ENCODE measurements at regions not wholly inside any gene's neighbourhood (a gene's known extent, or its start where the extent isn't known, plus 50 kb on each side); places are given as distances from the start of the nearest gene placed in this dataset.

DNA sequence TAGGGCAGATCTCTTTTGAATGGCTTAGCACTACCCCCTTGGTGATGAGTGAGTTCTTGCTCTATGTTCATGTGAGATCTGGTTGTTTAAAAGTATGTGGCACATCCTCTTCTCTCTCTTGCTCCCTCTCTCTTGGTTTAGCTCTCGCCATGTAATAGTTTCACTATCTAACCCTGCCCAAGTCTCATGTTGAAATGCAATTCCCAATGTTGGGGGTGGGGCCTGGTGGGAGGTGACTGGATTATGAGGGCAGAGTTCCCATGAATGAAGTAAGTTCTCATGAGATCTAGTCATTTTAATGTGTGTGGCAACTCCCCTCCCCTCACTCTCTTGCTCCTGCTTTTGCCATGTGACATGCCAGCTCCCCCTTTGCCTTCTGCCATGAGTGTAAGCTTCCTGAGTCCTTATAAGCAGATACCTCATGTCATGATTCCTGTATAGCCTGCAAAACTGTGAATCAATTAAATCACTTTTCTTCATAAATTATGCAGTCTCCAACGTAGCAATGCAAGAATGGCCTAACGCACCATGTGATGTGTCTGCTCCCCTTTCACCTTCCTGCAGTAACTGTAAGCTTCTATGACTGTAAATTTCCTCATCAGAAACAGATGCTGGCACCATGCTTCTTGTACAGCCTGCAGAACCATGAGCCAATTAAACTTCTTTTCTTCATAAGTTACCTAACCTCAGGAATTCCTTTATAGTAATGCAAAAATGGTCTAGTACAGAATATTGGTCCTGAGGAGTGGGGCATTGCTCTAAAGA lies 74.8 kb upstream of the KCNH8 start:
- Histone ChIP-seq H3K4me2 (ENCODE audit: insufficient read depth, low read length) (no peak overlapping the region), H3K79me2 (ENCODE audit: control insufficient read depth, insufficient read depth, low read length) (no peaks in the 10 kb centered on the region), H3K9me1 (ENCODE audit: control insufficient read depth, insufficient read depth, low read length) (no peaks in the 10 kb centered on the region), H3K27me3 (ENCODE audit: control insufficient read depth in 2 of 2, insufficient read depth in 2 of 2, low read length in 2 of 2) (no peaks in the 10 kb centered on the region), H3K27ac (ENCODE audit: extremely low read depth, low read depth, low read length) (no peak overlapping the region), H3K4me3 (no peak overlapping the region), H3K9ac (ENCODE audit: insufficient read depth in 1 of 2, low read depth in 2 of 2, low read length in 2 of 2) (no peak overlapping the region), H3K9me3 (replicated peaks; ENCODE audit: control insufficient read depth, insufficient read depth, low read depth, low read length) (no peaks in the 10 kb centered on the region), H3K4me1 (replicated peaks in 1 of 2; ENCODE audit: control insufficient read depth in 2 of 2, insufficient read depth in 2 of 2, low read length in 2 of 2) (no peaks in the 10 kb centered on the region), H3K36me3 (ENCODE audit: control insufficient read depth, insufficient read depth, low read length) (no peaks in the 10 kb centered on the region), H4K20me1 (replicated peaks; ENCODE audit: control insufficient read depth, insufficient read depth, low read length) (no peaks in the 10 kb centered on the region), H2AFZ (ENCODE audit: low read depth, low read length) (no peak overlapping the region)
- ATAC-seq (no peak), FAIRE-seq (no peak), DNase-seq (ENCODE audit: extremely low read depth in 1 of 4, low spot score in 3 of 4) (no peak)
- TF ChIP-seq CREM (IDR thresholded peaks at IDR 0.05; ENCODE audit: low read depth) (no peak), NCOR1 (IDR thresholded peaks at IDR 0.05) (no peak), NR3C1 (CRISPR knock-in tag; IDR thresholded peaks at IDR 0.05) (no peak), PHB (CRISPR knock-in tag; IDR thresholded peaks at IDR 0.05) (no peak), HDAC8 (tag; IDR thresholded peaks at IDR 0.05) (no peak), MCM7 (IDR thresholded peaks at IDR 0.05) (no peak)
- TF ChIP-seq, protein P1, sequence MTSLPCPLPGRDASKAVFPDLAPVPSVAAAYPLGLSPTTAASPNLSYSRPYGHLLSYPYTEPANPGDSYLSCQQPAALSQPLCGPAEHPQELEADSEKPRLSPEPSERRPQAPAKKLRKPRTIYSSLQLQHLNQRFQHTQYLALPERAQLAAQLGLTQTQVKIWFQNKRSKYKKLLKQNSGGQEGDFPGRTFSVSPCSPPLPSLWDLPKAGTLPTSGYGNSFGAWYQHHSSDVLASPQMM (CRISPR knock-in tag; IDR thresholded peaks at IDR 0.05) = no peak
- BruUV-seq (replicated peaks) = no TSS peak
- ChIA-PET CTCF (ENCODE audit: low intra/inter-chr PET ratio) (no interaction called here), POLR2A (no interaction called here)
- 0% methylated on average over 3 of the region's 3 CpGs for WGBS (ENCODE audit: insufficient coverage, low coverage, missing lambda C conversion rate)
- intact Hi-C loops (cut with micrococcal nuclease) = no loop called here
- in situ Hi-C loops (cut with MboI) = no loop called here

DNA sequence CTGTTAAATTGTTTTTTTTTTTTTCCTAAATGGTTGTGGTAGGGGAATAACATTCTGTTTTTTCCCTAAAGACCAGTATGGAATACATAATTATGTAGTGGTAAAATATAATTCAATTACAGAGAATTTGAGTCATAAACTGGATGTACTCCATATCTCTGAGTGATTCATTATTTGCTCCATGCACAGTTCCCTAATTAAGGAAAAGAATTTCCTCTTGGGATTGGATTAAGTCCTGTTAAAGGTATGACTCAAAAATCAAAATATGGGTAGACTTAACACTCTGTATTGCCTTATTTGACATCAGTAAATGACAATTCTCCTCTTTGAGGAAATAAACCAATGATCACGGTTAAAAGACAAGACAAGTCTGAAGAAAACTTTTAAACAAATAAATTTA lies 78.0 kb upstream of the KCNH8 start:
- H3K9me3 ChIP-seq (replicated peaks; ENCODE audit: control insufficient read depth, insufficient read depth, low read depth, low read length) = no peaks in the 10 kb centered on the region
- no peaks in the 10 kb centered on the region for H3K36me3 ChIP-seq (ENCODE audit: control insufficient read depth, insufficient read depth, low read length)
- no peaks in the 10 kb centered on the region for H3K9me1 ChIP-seq (ENCODE audit: control insufficient read depth, insufficient read depth, low read length)
- no peak overlapping the region for H3K4me2 ChIP-seq (ENCODE audit: insufficient read depth, low read length)
- H3K4me3 ChIP-seq = no peak overlapping the region
- no peak overlapping the region for H3K9ac ChIP-seq (ENCODE audit: insufficient read depth in 1 of 2, low read depth in 2 of 2, low read length in 2 of 2)
- intact Hi-C loops (cut with micrococcal nuclease) (no loop called here), in situ Hi-C loops (cut with MboI) (no loop called here)
- POLR2A ChIA-PET = no interaction called here
- BruUV-seq (replicated peaks) = no TSS peak
- H3K27ac ChIP-seq (ENCODE audit: extremely low read depth, low read depth, low read length) = no peak overlapping the region
- ATAC-seq = no peak
- no peak for DNase-seq (ENCODE audit: extremely low read depth in 1 of 4, low spot score in 3 of 4)
- no peak for TF ChIP-seq EP400 (IDR thresholded peaks at IDR 0.05)
- TF ChIP-seq, protein P2, sequence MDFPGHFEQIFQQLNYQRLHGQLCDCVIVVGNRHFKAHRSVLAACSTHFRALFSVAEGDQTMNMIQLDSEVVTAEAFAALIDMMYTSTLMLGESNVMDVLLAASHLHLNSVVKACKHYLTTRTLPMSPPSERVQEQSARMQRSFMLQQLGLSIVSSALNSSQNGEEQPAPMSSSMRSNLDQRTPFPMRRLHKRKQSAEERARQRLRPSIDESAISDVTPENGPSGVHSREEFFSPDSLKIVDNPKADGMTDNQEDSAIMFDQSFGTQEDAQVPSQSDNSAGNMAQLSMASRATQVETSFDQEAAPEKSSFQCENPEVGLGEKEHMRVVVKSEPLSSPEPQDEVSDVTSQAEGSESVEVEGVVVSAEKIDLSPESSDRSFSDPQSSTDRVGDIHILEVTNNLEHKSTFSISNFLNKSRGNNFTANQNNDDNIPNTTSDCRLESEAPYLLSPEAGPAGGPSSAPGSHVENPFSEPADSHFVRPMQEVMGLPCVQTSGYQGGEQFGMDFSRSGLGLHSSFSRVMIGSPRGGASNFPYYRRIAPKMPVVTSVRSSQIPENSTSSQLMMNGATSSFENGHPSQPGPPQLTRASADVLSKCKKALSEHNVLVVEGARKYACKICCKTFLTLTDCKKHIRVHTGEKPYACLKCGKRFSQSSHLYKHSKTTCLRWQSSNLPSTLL (IDR thresholded peaks at IDR 0.05) = no peak
- no peaks in the 10 kb centered on the region for H3K27me3 ChIP-seq (ENCODE audit: control insufficient read depth in 2 of 2, insufficient read depth in 2 of 2, low read length in 2 of 2)
- CTCF ChIA-PET (ENCODE audit: low intra/inter-chr PET ratio) = no interaction called here
- H2AFZ ChIP-seq (ENCODE audit: low read depth, low read length) = no peak overlapping the region
- FAIRE-seq = no peak
- no peaks in the 10 kb centered on the region for H4K20me1 ChIP-seq (replicated peaks; ENCODE audit: control insufficient read depth, insufficient read depth, low read length)
- H3K4me1 ChIP-seq (replicated peaks in 1 of 2; ENCODE audit: control insufficient read depth in 2 of 2, insufficient read depth in 2 of 2, low read length in 2 of 2) = no peaks in the 10 kb centered on the region
- H3K79me2 ChIP-seq (ENCODE audit: control insufficient read depth, insufficient read depth, low read length) = no peaks in the 10 kb centered on the region
- 4% methylated on average over 1 of the region's 1 CpG for WGBS (ENCODE audit: insufficient coverage, low coverage, missing lambda C conversion rate)

Data from K562 (cell line).